Kidney epithelial cell (primary cell): ENCODE measurements at regions not wholly inside any gene's neighbourhood (a gene's known extent, or its start where the extent isn't known, plus 50 kb on each side); places are given as distances from the start of the nearest gene placed in this dataset.

Source experiments
- DNase-seq: peaks from one replicate; pipeline ENCODE4 v3.0.0-alpha.2; 2010; ENCODE audit warnings: low read depth
- H3K27me3 ChIP-seq: 2 replicates; pipeline ENCODE4 v1.6.0; 2011; ENCODE audit warnings: low read length; ENCODE audit not compliant: control insufficient read depth, insufficient read depth
- H3K36me3 ChIP-seq: 2 replicates; pipeline ENCODE4 v1.5.1; 2011; ENCODE audit warnings: low read length; ENCODE audit not compliant: control insufficient read depth, insufficient read depth
- H3K4me3 ChIP-seq: 2 replicates; pipeline ENCODE4 v1.5.1; 2011; ENCODE audit warnings: low read depth, mild to moderate bottlenecking, control low read depth, low read length
- TF ChIP-seq, protein P1 (sequence below): IDR thresholded peaks from 2 replicates; pipeline ENCODE4 v1.5.1; 2011; ENCODE audit warnings: mild to moderate bottlenecking, moderate library complexity, low read length, control low read depth, inconsistent platforms; ENCODE audit not compliant: insufficient read depth, poor library complexity, severe bottlenecking

- Histone ChIP-seq H3K4me3 (no peak overlapping the region), H3K27me3 (no peaks in the 10 kb centered on the region), H3K36me3 (no peaks in the 10 kb centered on the region)
- DNase-seq = no peak
- TF ChIP-seq, protein P1, sequence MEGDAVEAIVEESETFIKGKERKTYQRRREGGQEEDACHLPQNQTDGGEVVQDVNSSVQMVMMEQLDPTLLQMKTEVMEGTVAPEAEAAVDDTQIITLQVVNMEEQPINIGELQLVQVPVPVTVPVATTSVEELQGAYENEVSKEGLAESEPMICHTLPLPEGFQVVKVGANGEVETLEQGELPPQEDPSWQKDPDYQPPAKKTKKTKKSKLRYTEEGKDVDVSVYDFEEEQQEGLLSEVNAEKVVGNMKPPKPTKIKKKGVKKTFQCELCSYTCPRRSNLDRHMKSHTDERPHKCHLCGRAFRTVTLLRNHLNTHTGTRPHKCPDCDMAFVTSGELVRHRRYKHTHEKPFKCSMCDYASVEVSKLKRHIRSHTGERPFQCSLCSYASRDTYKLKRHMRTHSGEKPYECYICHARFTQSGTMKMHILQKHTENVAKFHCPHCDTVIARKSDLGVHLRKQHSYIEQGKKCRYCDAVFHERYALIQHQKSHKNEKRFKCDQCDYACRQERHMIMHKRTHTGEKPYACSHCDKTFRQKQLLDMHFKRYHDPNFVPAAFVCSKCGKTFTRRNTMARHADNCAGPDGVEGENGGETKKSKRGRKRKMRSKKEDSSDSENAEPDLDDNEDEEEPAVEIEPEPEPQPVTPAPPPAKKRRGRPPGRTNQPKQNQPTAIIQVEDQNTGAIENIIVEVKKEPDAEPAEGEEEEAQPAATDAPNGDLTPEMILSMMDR = no peak
Measured at GRCh38 chr1:21365036-21365435, 74.8 kb upstream of the ECE1 start.

DNA sequence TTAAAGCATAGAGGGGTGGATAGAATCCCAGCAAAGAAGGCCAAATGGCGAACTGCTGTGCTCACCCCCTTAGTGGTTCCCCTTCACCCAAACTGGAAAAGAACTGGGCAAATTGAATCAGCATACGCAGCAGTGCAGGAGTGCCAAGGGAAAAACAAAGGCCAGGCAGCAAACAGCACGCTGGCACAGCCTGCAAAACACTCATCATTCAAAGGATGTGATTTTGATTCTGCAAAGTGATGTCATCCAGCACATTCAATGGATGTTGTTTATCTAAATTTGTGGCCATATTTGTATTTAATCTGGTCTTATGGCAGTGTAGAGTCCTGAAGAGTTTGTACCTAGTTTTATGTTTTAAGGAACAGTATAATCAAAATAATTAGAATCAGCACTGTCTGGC lies 71.8 kb upstream of the ECE1 start:
- H3K36me3 ChIP-seq = no peaks in the 10 kb centered on the region
- H3K27me3 ChIP-seq = no peaks in the 10 kb centered on the region
- no peak overlapping the region for H3K4me3 ChIP-seq
- TF ChIP-seq, protein P1 = no peak
- no peak for DNase-seq

DNA sequence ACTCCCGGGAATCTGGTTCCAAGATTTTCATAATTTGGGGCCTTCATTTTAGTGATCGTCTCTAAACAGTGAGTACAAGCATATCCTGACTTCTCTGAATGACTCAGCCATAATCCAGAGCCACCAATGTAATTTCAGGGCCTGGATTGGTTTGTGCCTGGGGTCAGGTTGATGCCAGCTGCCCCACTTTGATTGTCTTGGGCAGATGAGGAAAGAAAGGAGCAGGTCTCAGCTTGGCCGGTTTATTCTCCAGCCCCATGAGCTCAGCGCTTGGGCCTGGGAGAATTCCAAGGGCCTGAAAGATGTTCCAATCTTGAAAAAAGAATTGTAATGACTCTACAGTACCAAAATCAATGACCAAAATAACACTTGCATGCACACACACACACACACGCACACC lies 71.2 kb upstream of the ECE1 start:
- DNase-seq = no peak
- H3K36me3 ChIP-seq = no peaks in the 10 kb centered on the region
- H3K4me3 ChIP-seq = no peak overlapping the region
- TF ChIP-seq, protein P1 = no peak
- no peaks in the 10 kb centered on the region for H3K27me3 ChIP-seq

DNA sequence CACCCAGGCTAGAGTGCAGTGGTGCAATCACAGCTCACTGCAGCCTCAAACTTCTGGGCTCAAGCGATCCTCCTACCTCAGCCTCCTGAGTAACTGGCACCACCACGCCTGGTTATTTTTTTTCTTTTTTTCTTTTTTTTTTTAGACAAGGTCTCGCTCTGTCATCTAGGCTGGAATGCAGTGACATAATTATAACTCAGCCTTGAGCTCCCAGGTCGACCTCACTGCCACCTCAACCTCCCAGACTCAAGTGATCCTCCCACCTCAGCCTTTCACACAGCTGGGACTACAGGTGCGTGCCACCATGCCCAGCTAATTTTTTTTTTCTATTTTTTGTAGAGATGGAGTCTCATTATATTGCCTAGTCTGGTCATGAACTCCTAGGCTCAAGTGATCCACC lies 66.9 kb upstream of the ECE1 start:
- H3K4me3 ChIP-seq = no peak overlapping the region
- no peak for DNase-seq
- no peaks in the 10 kb centered on the region for H3K27me3 ChIP-seq
- TF ChIP-seq, protein P1 = no peak
- H3K36me3 ChIP-seq = no peaks in the 10 kb centered on the region

- Histone ChIP-seq H3K36me3 (no peaks in the 10 kb centered on the region), H3K27me3 (no peaks in the 10 kb centered on the region), H3K4me3 (no peak overlapping the region)
- TF ChIP-seq, protein P1 = no peak
- no peak for DNase-seq
Measured at GRCh38 chr1:21355956-21356355, 65.7 kb upstream of the ECE1 start.

GRCh38 chr1:21352586-21352985 lies 62.3 kb upstream of the ECE1 start:
- DNase-seq = no peak
- H3K4me3 ChIP-seq = no peak overlapping the region
- no peaks in the 10 kb centered on the region for H3K36me3 ChIP-seq
- TF ChIP-seq, protein P1 = no peak
- no peaks in the 10 kb centered on the region for H3K27me3 ChIP-seq
